Keratinocyte (primary cell): ENCODE measurements at regions not wholly inside any gene's neighbourhood (a gene's known extent, or its start where the extent isn't known, plus 50 kb on each side); places are given as distances from the start of the nearest gene placed in this dataset.

Experiments
- DNase-seq: peaks from one replicate; pipeline ENCODE4 v3.0.0-alpha.2; 2011; ENCODE audit warnings: low read depth, missing footprints, low spot score
- FAIRE-seq: peaks from 2 replicates; lab custom pipeline; 2011; peaks lifted over from hg19 to GRCh38; lab: Jason Lieb, UNC
- H2AFZ ChIP-seq: 2 replicates; pipeline ENCODE4 v1.6.0; 2012; ENCODE audit warnings: low read length, control low read depth, inconsistent platforms; ENCODE audit not compliant: control insufficient read depth
- H3K27ac ChIP-seq: 2 replicates; pipeline ENCODE4 v1.5.1; 2011; ENCODE audit warnings: low read length; ENCODE audit not compliant: control insufficient read depth, insufficient read depth
- H3K27me3 ChIP-seq: 3 replicates; pipeline ENCODE4 v1.6.0; 2011; ENCODE audit warnings: low read length; ENCODE audit not compliant: control insufficient read depth, insufficient read depth; ENCODE audit errors: extremely low read depth
- H3K36me3 ChIP-seq, 2 experiments: 2 replicates in 1 of 2; 3 replicates in 1 of 2; pipeline ENCODE4 v1.5.1; 2011; ENCODE audit warnings: low read length in 2 of 2, mild to moderate bottlenecking in 1 of 2; ENCODE audit not compliant: control insufficient read depth in 2 of 2, insufficient read depth in 2 of 2; ENCODE audit errors: extremely low read depth in 1 of 2
- H3K4me1 ChIP-seq: 3 replicates; pipeline ENCODE4 v1.5.1; 2011; ENCODE audit warnings: low read length; ENCODE audit not compliant: control insufficient read depth, insufficient read depth; ENCODE audit errors: extremely low read depth
- H3K4me2 ChIP-seq: 3 replicates; pipeline ENCODE4 v1.6.0; 2011; ENCODE audit warnings: low read depth, low read length; ENCODE audit not compliant: control insufficient read depth, insufficient read depth; ENCODE audit errors: extremely low read depth
- H3K4me3 ChIP-seq, 3 experiments: fragments of 200-600 bp in 1 of 3; sonication (generic) in 1 of 3; 2 replicates in 2 of 3; 3 replicates in 1 of 3; pipeline ENCODE4 v1.5.1; 2011 to 2016; ENCODE audit warnings: low read length in 3 of 3, mild to moderate bottlenecking in 3 of 3, control low read depth in 2 of 3, inconsistent platforms in 1 of 3, low read depth in 1 of 3, mixed read lengths in 1 of 3, mixed run types in 1 of 3, moderate library complexity in 1 of 3; ENCODE audit not compliant: control insufficient read depth in 2 of 3, insufficient read depth in 2 of 3; ENCODE audit errors: extremely low read depth in 1 of 3
- H3K79me2 ChIP-seq: 2 replicates; pipeline ENCODE4 v1.6.0; 2012; ENCODE audit warnings: low read length; ENCODE audit not compliant: control insufficient read depth, insufficient read depth
- H3K9ac ChIP-seq: 3 replicates; pipeline ENCODE4 v1.6.0; 2011; ENCODE audit warnings: low read length; ENCODE audit not compliant: control insufficient read depth, insufficient read depth; ENCODE audit errors: extremely low read depth
- H3K9me1 ChIP-seq: 3 replicates; pipeline ENCODE4 v1.6.0; 2011; ENCODE audit warnings: low read length; ENCODE audit not compliant: control insufficient read depth, insufficient read depth; ENCODE audit errors: extremely low read depth
- H3K9me3 ChIP-seq: 2 replicates; pipeline ENCODE4 v1.5.1; 2012; ENCODE audit warnings: low read depth, low read length; ENCODE audit not compliant: control insufficient read depth
- H4K20me1 ChIP-seq: 3 replicates; pipeline ENCODE4 v1.6.0; 2011; ENCODE audit warnings: low read length; ENCODE audit not compliant: control insufficient read depth, insufficient read depth; ENCODE audit errors: extremely low read depth
- CTCF ChIP-seq, 3 experiments: IDR thresholded peaks in 1 of 3; conservative IDR thresholded peaks in 1 of 3; optimal IDR thresholded peaks in 1 of 3; 2 replicates in 2 of 3; 3 replicates in 1 of 3; pipeline versions ENCODE3 to v1.5.1; 2011; ENCODE audit warnings: low read length in 3 of 3, mild to moderate bottlenecking in 3 of 3, moderate library complexity in 2 of 3, control low read depth in 1 of 3, inconsistent platforms in 1 of 3; ENCODE audit not compliant: insufficient read depth in 2 of 3; ENCODE audit errors: extremely low read depth in 1 of 3
- EZH2 ChIP-seq: IDR thresholded peaks from one replicate; pipeline ENCODE4 v1.6.1; 2012; ENCODE audit warnings: inconsistent platforms, mild to moderate bottlenecking, low read length, moderate library complexity
- dilution Hi-C: fragments of 300-500 bp; cut with MboI; formaldehyde crosslinking; loops from one replicate; pipeline ENCODE4 v1.7.0; 2020; ENCODE audit warnings: low sequenced_read_pairs; ENCODE audit not compliant: extremely low pct_ligation_motif_present

GRCh38 chr9:2260417-2261306 is 245.5 kb downstream of the SMARCA2 start:
- Histone ChIP-seq H3K9me1 (no peaks in the 10 kb centered on the region), H3K9me3 (no peaks in the 10 kb centered on the region), H3K36me3 (no peaks in the 10 kb centered on the region), H3K79me2 (no peaks in the 10 kb centered on the region), H3K4me2 (no peak overlapping the region), H4K20me1 (no peaks in the 10 kb centered on the region), H3K27ac (no peak overlapping the region), H3K4me3 (no peak overlapping the region), H3K4me1 (peaks cover 8% of the 10 kb centered on the region), H3K9ac (no peak overlapping the region), H2AFZ (no peak overlapping the region), H3K27me3 (no peaks in the 10 kb centered on the region)
- no peak for FAIRE-seq
- DNase-seq, result no peak
- no peak for TF ChIP-seq CTCF (optimal IDR thresholded peaks at IDR 0.05 in 1 of 3, IDR thresholded peaks at IDR 0.05 in 1 of 3, conservative IDR thresholded peaks at IDR 0.05 in 1 of 3; ENCODE audit: extremely low read depth in 1 of 3, insufficient read depth in 2 of 3, low read length in 3 of 3)
- TF ChIP-seq EZH2, result no peak
- dilution Hi-C loops, result no loop called here

GRCh38 chr9:2261421-2262103 is 246.4 kb downstream of the SMARCA2 start:
- no peaks in the 10 kb centered on the region for H3K9me3 ChIP-seq
- no peak overlapping the region for H3K9ac ChIP-seq
- FAIRE-seq (no peak), DNase-seq (no peak)
- no peak for TF ChIP-seq CTCF (optimal IDR thresholded peaks at IDR 0.05 in 1 of 3, IDR thresholded peaks at IDR 0.05 in 1 of 3, conservative IDR thresholded peaks at IDR 0.05 in 1 of 3; ENCODE audit: extremely low read depth in 1 of 3, insufficient read depth in 2 of 3, low read length in 3 of 3)
- no peaks in the 10 kb centered on the region for H3K79me2 ChIP-seq
- H3K36me3 ChIP-seq, result no peaks in the 10 kb centered on the region
- H3K4me2 ChIP-seq, result no peak overlapping the region
- H3K27ac ChIP-seq, result no peak overlapping the region
- dilution Hi-C loops, result no loop called here
- no peak overlapping the region for H3K4me3 ChIP-seq
- H4K20me1 ChIP-seq, result no peaks in the 10 kb centered on the region
- no peaks in the 10 kb centered on the region for H3K9me1 ChIP-seq
- H3K27me3 ChIP-seq, result no peaks in the 10 kb centered on the region
- no peak overlapping the region for H2AFZ ChIP-seq
- peaks cover 8% of the 10 kb centered on the region for H3K4me1 ChIP-seq
